SJSA1 (cell line): ENCODE measurements at regions not wholly inside any gene's neighbourhood (a gene's known extent, or its start where the extent isn't known, plus 50 kb on each side); places are given as distances from the start of the nearest gene placed in this dataset.

ENCODE experiments used
- DNase-seq, 2 experiments: peaks; one replicate each; pipeline ENCODE4 v3.0.0-alpha.2; 2015 to 2020; ENCODE audit warnings: low spot score in 2 of 2, low read depth in 1 of 2
- H3K27ac ChIP-seq: fragments of 250-450 bp; sonication (Bioruptor Pico); 2 replicates; pipeline ENCODE4 v1.5.1; 2020; ENCODE audit warnings: mild to moderate bottlenecking, moderate library complexity
- H3K27me3 ChIP-seq: fragments of 250-450 bp; sonication (Bioruptor Pico); replicated peaks from 2 replicates; pipeline ENCODE4 v1.5.1; 2020; ENCODE audit warnings: mild to moderate bottlenecking, moderate library complexity
- H3K36me3 ChIP-seq: fragments of 250-450 bp; sonication (Bioruptor Pico); 2 replicates; pipeline ENCODE4 v1.5.1; 2020; ENCODE audit warnings: mild to moderate bottlenecking
- H3K4me1 ChIP-seq: fragments of 250-450 bp; sonication (Bioruptor Pico); replicated peaks from 2 replicates; pipeline ENCODE4 v1.6.1; 2021; ENCODE audit warnings: mild to moderate bottlenecking
- H3K4me3 ChIP-seq: fragments of 250-450 bp; sonication (Bioruptor Pico); 2 replicates; pipeline ENCODE4 v1.5.1; 2020; ENCODE audit warnings: mild to moderate bottlenecking
- H3K9me3 ChIP-seq: fragments of 250-450 bp; sonication (Bioruptor Pico); replicated peaks from 2 replicates; pipeline ENCODE4 v1.5.1; 2020; ENCODE audit warnings: mild to moderate bottlenecking

- Histone ChIP-seq H3K4me1 (no peaks in the 10 kb centered on the region), H3K27me3 (no peaks in the 10 kb centered on the region), H3K4me3 (no peak overlapping the region), H3K36me3 (no peaks in the 10 kb centered on the region), H3K27ac (no peak overlapping the region), H3K9me3 (no peaks in the 10 kb centered on the region)
- DNase-seq, result no peak
Measured at GRCh38 chr20:40816039-40816352, 127.0 kb upstream of the MAFB start.

GRCh38 chr20:40821429-40821828 lies 132.4 kb upstream of the MAFB start:
- H3K4me3 ChIP-seq, result no peak overlapping the region
- H3K36me3 ChIP-seq, result no peaks in the 10 kb centered on the region
- DNase-seq, result no peak
- no peak overlapping the region for H3K27ac ChIP-seq
- H3K27me3 ChIP-seq, result no peaks in the 10 kb centered on the region
- no peaks in the 10 kb centered on the region for H3K9me3 ChIP-seq
- no peaks in the 10 kb centered on the region for H3K4me1 ChIP-seq

- H3K27ac ChIP-seq, result no peak overlapping the region
- DNase-seq, result no peak
- H3K4me3 ChIP-seq, result no peak overlapping the region
- H3K27me3 ChIP-seq, result no peaks in the 10 kb centered on the region
- no peaks in the 10 kb centered on the region for H3K36me3 ChIP-seq
- H3K9me3 ChIP-seq, result no peaks in the 10 kb centered on the region
- peaks cover 4% of the 10 kb centered on the region; the same call in 1 of the 2 replicates for H3K4me1 ChIP-seq
Measured at GRCh38 chr20:40826699-40827098, 137.7 kb upstream of the MAFB start.

GRCh38 chr20:40835321-40835720 lies 146.3 kb upstream of the MAFB start:
- H3K4me1 ChIP-seq, result no peaks in the 10 kb centered on the region
- H3K27me3 ChIP-seq, result 0 out of 2 replicates have a peak, but pooled peaks cover 4% of the 10 kb centered on the region
- H3K9me3 ChIP-seq, result no peaks in the 10 kb centered on the region
- H3K4me3 ChIP-seq, result no peak overlapping the region
- no peak overlapping the region for H3K27ac ChIP-seq
- H3K36me3 ChIP-seq, result no peaks in the 10 kb centered on the region
- DNase-seq, result no peak

GRCh38 chr20:40838509-40838908 lies 149.5 kb upstream of the MAFB start:
- 0 out of 2 replicates have a peak, but pooled peaks cover 4% of the 10 kb centered on the region for H3K27me3 ChIP-seq
- no peak for DNase-seq

GRCh38 chr20:40843251-40843650 lies 154.2 kb upstream of the MAFB start:
- no peaks in the 10 kb centered on the region for H3K4me1 ChIP-seq
- H3K36me3 ChIP-seq, result no peaks in the 10 kb centered on the region
- no peaks in the 10 kb centered on the region for H3K27me3 ChIP-seq
- no peak for DNase-seq
- no peak overlapping the region for H3K4me3 ChIP-seq
- no peak overlapping the region for H3K27ac ChIP-seq
- no peaks in the 10 kb centered on the region for H3K9me3 ChIP-seq

More at GRCh38 chr20:40838509-40838908, 149.5 kb upstream of the MAFB start:
- no peaks in the 10 kb centered on the region for H3K4me1 ChIP-seq
- no peak overlapping the region for H3K4me3 ChIP-seq
- H3K27ac ChIP-seq, result no peak overlapping the region
- H3K9me3 ChIP-seq, result no peaks in the 10 kb centered on the region
- H3K36me3 ChIP-seq, result no peaks in the 10 kb centered on the region

GRCh38 chr20:40844332-40844731 lies 155.3 kb upstream of the MAFB start:
- Histone ChIP-seq H3K27ac (no peak overlapping the region), H3K36me3 (no peaks in the 10 kb centered on the region), H3K4me1 (no peaks in the 10 kb centered on the region), H3K4me3 (no peak overlapping the region), H3K27me3 (no peaks in the 10 kb centered on the region), H3K9me3 (no peaks in the 10 kb centered on the region)
- DNase-seq, result no peak

GRCh38 chr20:40848096-40848495 lies 159.1 kb upstream of the MAFB start:
- Histone ChIP-seq H3K9me3 (no peaks in the 10 kb centered on the region), H3K4me1 (no peaks in the 10 kb centered on the region), H3K4me3 (no peak overlapping the region), H3K27ac (no peak overlapping the region), H3K27me3 (no peaks in the 10 kb centered on the region), H3K36me3 (no peaks in the 10 kb centered on the region)
- no peak for DNase-seq

- Histone ChIP-seq H3K27ac (no peak overlapping the region), H3K36me3 (no peaks in the 10 kb centered on the region), H3K4me3 (no peak overlapping the region), H3K4me1 (no peaks in the 10 kb centered on the region), H3K27me3 (no peaks in the 10 kb centered on the region), H3K9me3 (no peaks in the 10 kb centered on the region)
- DNase-seq, result no peak
Measured at GRCh38 chr20:40848526-40848925, 159.5 kb upstream of the MAFB start.

GRCh38 chr20:40849456-40849855 lies 160.4 kb upstream of the MAFB start:
- no peaks in the 10 kb centered on the region for H3K4me1 ChIP-seq
- H3K4me3 ChIP-seq, result no peak overlapping the region
- H3K9me3 ChIP-seq, result no peaks in the 10 kb centered on the region
- H3K36me3 ChIP-seq, result no peaks in the 10 kb centered on the region
- H3K27ac ChIP-seq, result no peak overlapping the region
- DNase-seq, result no peak
- H3K27me3 ChIP-seq, result no peaks in the 10 kb centered on the region

GRCh38 chr20:40851051-40851450 lies 162.0 kb upstream of the MAFB start:
- Histone ChIP-seq H3K9me3 (no peaks in the 10 kb centered on the region), H3K27ac (no peak overlapping the region), H3K4me1 (no peaks in the 10 kb centered on the region), H3K36me3 (no peaks in the 10 kb centered on the region), H3K27me3 (no peaks in the 10 kb centered on the region), H3K4me3 (no peak overlapping the region)
- no peak for DNase-seq

GRCh38 chr20:40855269-40855668 lies 166.2 kb upstream of the MAFB start:
- Histone ChIP-seq H3K9me3 (no peaks in the 10 kb centered on the region), H3K4me1 (no peaks in the 10 kb centered on the region), H3K27ac (no peak overlapping the region), H3K4me3 (no peak overlapping the region), H3K36me3 (no peaks in the 10 kb centered on the region), H3K27me3 (no peaks in the 10 kb centered on the region)
- DNase-seq, result no peak

- no peak overlapping the region for H3K4me3 ChIP-seq
- no peak overlapping the region for H3K27ac ChIP-seq
- no peaks in the 10 kb centered on the region for H3K27me3 ChIP-seq
- no peaks in the 10 kb centered on the region for H3K9me3 ChIP-seq
- H3K36me3 ChIP-seq, result no peaks in the 10 kb centered on the region
- no peak for DNase-seq
- H3K4me1 ChIP-seq, result no peaks in the 10 kb centered on the region
Measured at GRCh38 chr20:40856653-40857052, 167.6 kb upstream of the MAFB start.

- Histone ChIP-seq H3K27me3 (no peaks in the 10 kb centered on the region), H3K36me3 (no peaks in the 10 kb centered on the region), H3K27ac (no peak overlapping the region), H3K9me3 (no peaks in the 10 kb centered on the region), H3K4me3 (no peak overlapping the region), H3K4me1 (no peaks in the 10 kb centered on the region)
- no peak for DNase-seq
Measured at GRCh38 chr20:40860487-40860902, 168.1 kb upstream of the TOP1 start.

GRCh38 chr20:40861427-40862008 lies 167.1 kb upstream of the TOP1 start:
- Histone ChIP-seq H3K27me3 (no peaks in the 10 kb centered on the region), H3K4me3 (no peak overlapping the region), H3K27ac (no peak overlapping the region), H3K4me1 (no peaks in the 10 kb centered on the region), H3K9me3 (no peaks in the 10 kb centered on the region), H3K36me3 (no peaks in the 10 kb centered on the region)
- DNase-seq, result no peak
